SK-N-SH treated with all-trans-retinoic acid at 6 μM for 48 hours (cell line): ENCODE measurements at regions not wholly inside any gene's neighbourhood (a gene's known extent, or its start where the extent isn't known, plus 50 kb on each side); places are given as distances from the start of the nearest gene placed in this dataset.

Source experiments
- ATAC-seq: fragments of 200-7000 bp; cut with Tn5 transposase; 3 replicates; pipeline ENCODE4 v1.9.1; 2020; ENCODE audit warnings: mild to moderate bottlenecking, moderate library complexity
- ARNTL ChIP-seq: fragments of 450-650 bp; formaldehyde crosslinking; IDR thresholded peaks from 2 replicates; pipeline ENCODE4 v1.5.0; 2020; ENCODE audit warnings: low read depth, mild to moderate bottlenecking, moderate library complexity, borderline replicate concordance
- BACH2 ChIP-seq: fragments of 250-450 bp; sonication (Bioruptor Pico); IDR thresholded peaks from 2 replicates; pipeline ENCODE4 v1.9.0; 2021; ENCODE audit warnings: mild to moderate bottlenecking, borderline replicate concordance
- CSDC2 ChIP-seq: fragments of 250-450 bp; sonication (Bioruptor Pico); IDR thresholded peaks from 2 replicates; pipeline ENCODE4 v1.5.0; 2020; ENCODE audit warnings: mild to moderate bottlenecking, moderate library complexity
- CSRNP3 ChIP-seq: fragments of 250-450 bp; sonication (Bioruptor Pico); IDR thresholded peaks from 2 replicates; pipeline ENCODE4 v1.5.1; 2021; ENCODE audit warnings: mild to moderate bottlenecking, moderate library complexity
- ESRRG ChIP-seq: fragments of 250-450 bp; sonication (Bioruptor Pico); IDR thresholded peaks from 2 replicates; pipeline ENCODE4 v1.6.1; 2021; ENCODE audit warnings: mild to moderate bottlenecking
- GLIS3 ChIP-seq: fragments of 250-450 bp; sonication (Bioruptor Pico); IDR thresholded peaks from 2 replicates; pipeline ENCODE4 v1.5.0; 2020; ENCODE audit warnings: mild to moderate bottlenecking, moderate library complexity
- ISL1 ChIP-seq: fragments of 250-450 bp; sonication (Bioruptor Pico); IDR thresholded peaks from 2 replicates; pipeline ENCODE4 v2.1.2; 2022; ENCODE audit warnings: mild to moderate bottlenecking, moderate library complexity
- OSR1 ChIP-seq: fragments of 250-450 bp; sonication (Bioruptor Pico); IDR thresholded peaks from 2 replicates; pipeline ENCODE4 v1.8.0; 2022; ENCODE audit warnings: moderate library complexity, mild to moderate bottlenecking, inconsistent platforms
- PPARA ChIP-seq: fragments of 250-450 bp; sonication (Bioruptor Pico); IDR thresholded peaks from 2 replicates; pipeline ENCODE4 v1.5.0; 2020; ENCODE audit warnings: mild to moderate bottlenecking, borderline replicate concordance
- RARB ChIP-seq: fragments of 250-450 bp; sonication (Bioruptor Pico); IDR thresholded peaks from 2 replicates; pipeline ENCODE4 v1.8.0; 2021; ENCODE audit warnings: mild to moderate bottlenecking, moderate library complexity
- SNAI2 ChIP-seq: fragments of 250-450 bp; sonication (Bioruptor Pico); IDR thresholded peaks from 2 replicates; pipeline ENCODE4 v1.5.0; 2020; ENCODE audit warnings: mild to moderate bottlenecking, moderate library complexity
- TCF4 ChIP-seq: fragments of 250-450 bp; sonication (Bioruptor Pico); IDR thresholded peaks from 2 replicates; pipeline ENCODE4 v1.8.0; 2021; ENCODE audit warnings: mild to moderate bottlenecking, moderate library complexity, borderline replicate concordance
- ZC3H10 ChIP-seq: fragments of 250-450 bp; sonication (Bioruptor Pico); IDR thresholded peaks from 2 replicates; pipeline ENCODE4 v1.5.1; 2021; ENCODE audit warnings: mild to moderate bottlenecking, moderate library complexity
- ZFP3 ChIP-seq: fragments of 250-450 bp; sonication (Bioruptor Pico); IDR thresholded peaks from 2 replicates; pipeline ENCODE4 v1.5.0; 2020; ENCODE audit warnings: mild to moderate bottlenecking, moderate library complexity
- ZFP30 ChIP-seq: fragments of 450-650 bp; formaldehyde crosslinking; IDR thresholded peaks from 2 replicates; pipeline ENCODE4 v1.5.0; 2022; ENCODE audit warnings: mild to moderate bottlenecking, moderate library complexity
- ZNF565 ChIP-seq: fragments of 450-650 bp; formaldehyde crosslinking; conservative IDR thresholded peaks from 2 replicates; pipeline ENCODE4 v1.5.0; 2020; ENCODE audit warnings: low read depth, mild to moderate bottlenecking, moderate library complexity
- ZNF70 ChIP-seq: fragments of 450-650 bp; formaldehyde crosslinking; IDR thresholded peaks from 2 replicates; pipeline ENCODE4 v1.5.0; 2020; ENCODE audit warnings: mild to moderate bottlenecking, moderate library complexity
- TF ChIP-seq, protein P1 (sequence below): fragments of 250-450 bp; sonication (Bioruptor Pico); IDR thresholded peaks from 2 replicates; pipeline ENCODE4 v1.8.0; 2020; ENCODE audit warnings: mild to moderate bottlenecking, moderate library complexity, borderline replicate concordance
- TF ChIP-seq, protein P2 (sequence below): fragments of 250-450 bp; sonication (Bioruptor Pico); IDR thresholded peaks from 2 replicates; pipeline ENCODE4 v1.8.0; 2021; ENCODE audit warnings: low read depth, mild to moderate bottlenecking, moderate library complexity, borderline replicate concordance
- TF ChIP-seq, protein P3 (sequence below): fragments of 250-450 bp; sonication (Bioruptor Pico); IDR thresholded peaks from 2 replicates; pipeline ENCODE4 v1.5.0; 2020; ENCODE audit warnings: mild to moderate bottlenecking, moderate library complexity
- TF ChIP-seq, protein P4 (sequence below): fragments of 250-450 bp; sonication (Bioruptor Pico); IDR thresholded peaks from 2 replicates; pipeline ENCODE4 v1.5.1; 2020; ENCODE audit warnings: low read depth, mild to moderate bottlenecking, moderate library complexity

- TF ChIP-seq TCF4 (CRISPR knock-in tag) (no peak), ZC3H10 (CRISPR knock-in tag) (no peak), ZNF70 (no peak), SNAI2 (CRISPR knock-in tag) (no peak), PPARA (CRISPR knock-in tag) (no peak), BACH2 (CRISPR knock-in tag) (no peak), ZFP3 (CRISPR knock-in tag) (no peak), ARNTL (no peak), RARB (no peak), ISL1 (no peak), CSRNP3 (CRISPR knock-in tag) (no peak)
- TF ChIP-seq, protein P1, sequence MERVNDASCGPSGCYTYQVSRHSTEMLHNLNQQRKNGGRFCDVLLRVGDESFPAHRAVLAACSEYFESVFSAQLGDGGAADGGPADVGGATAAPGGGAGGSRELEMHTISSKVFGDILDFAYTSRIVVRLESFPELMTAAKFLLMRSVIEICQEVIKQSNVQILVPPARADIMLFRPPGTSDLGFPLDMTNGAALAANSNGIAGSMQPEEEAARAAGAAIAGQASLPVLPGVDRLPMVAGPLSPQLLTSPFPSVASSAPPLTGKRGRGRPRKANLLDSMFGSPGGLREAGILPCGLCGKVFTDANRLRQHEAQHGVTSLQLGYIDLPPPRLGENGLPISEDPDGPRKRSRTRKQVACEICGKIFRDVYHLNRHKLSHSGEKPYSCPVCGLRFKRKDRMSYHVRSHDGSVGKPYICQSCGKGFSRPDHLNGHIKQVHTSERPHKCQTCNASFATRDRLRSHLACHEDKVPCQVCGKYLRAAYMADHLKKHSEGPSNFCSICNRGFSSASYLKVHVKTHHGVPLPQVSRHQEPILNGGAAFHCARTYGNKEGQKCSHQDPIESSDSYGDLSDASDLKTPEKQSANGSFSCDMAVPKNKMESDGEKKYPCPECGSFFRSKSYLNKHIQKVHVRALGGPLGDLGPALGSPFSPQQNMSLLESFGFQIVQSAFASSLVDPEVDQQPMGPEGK (CRISPR knock-in tag), result no peak
- TF ChIP-seq, protein P2, sequence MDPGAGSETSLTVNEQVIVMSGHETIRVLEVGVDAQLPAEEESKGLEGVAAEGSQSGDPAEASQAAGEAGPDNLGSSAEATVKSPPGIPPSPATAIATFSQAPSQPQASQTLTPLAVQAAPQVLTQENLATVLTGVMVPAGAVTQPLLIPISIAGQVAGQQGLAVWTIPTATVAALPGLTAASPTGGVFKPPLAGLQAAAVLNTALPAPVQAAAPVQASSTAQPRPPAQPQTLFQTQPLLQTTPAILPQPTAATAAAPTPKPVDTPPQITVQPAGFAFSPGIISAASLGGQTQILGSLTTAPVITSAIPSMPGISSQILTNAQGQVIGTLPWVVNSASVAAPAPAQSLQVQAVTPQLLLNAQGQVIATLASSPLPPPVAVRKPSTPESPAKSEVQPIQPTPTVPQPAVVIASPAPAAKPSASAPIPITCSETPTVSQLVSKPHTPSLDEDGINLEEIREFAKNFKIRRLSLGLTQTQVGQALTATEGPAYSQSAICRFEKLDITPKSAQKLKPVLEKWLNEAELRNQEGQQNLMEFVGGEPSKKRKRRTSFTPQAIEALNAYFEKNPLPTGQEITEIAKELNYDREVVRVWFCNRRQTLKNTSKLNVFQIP (CRISPR knock-in tag), result no peak
- ATAC-seq, result no peak
Measured at GRCh38 chr3:31364711-31365110, 168.0 kb upstream of the STT3B start.

DNA sequence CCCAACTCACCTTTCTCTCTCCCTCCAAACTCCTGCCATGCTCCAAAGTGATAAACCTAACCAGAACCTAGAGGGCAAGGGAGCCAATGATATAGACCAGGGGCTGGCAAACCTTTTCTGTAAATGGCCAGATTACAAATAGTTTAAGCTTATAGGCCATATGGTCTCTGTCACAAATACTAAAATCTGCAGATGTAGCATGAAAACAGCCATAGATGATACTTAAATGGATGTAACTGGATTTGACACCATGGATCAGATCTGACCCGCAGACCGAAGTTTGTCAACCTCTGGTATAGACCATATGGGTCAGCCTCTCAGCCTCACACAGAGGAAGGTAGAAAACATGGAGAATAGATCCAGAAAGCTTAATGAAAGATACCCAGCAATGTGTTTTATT lies 165.2 kb upstream of the STT3B start:
- no peak for ATAC-seq
- no peak for TF ChIP-seq ZFP3 (CRISPR knock-in tag)
- no peak for TF ChIP-seq ZNF70
- TF ChIP-seq GLIS3, result no peak
- no peak for TF ChIP-seq ZC3H10 (CRISPR knock-in tag)
- TF ChIP-seq SNAI2 (CRISPR knock-in tag), result no peak
- no peak for TF ChIP-seq ZNF565
- no peak for TF ChIP-seq ESRRG (CRISPR knock-in tag)
- TF ChIP-seq TCF4 (CRISPR knock-in tag), result no peak
- no peak for TF ChIP-seq CSDC2 (CRISPR knock-in tag)
- no peak for TF ChIP-seq OSR1
- no peak for TF ChIP-seq CSRNP3 (CRISPR knock-in tag)
- TF ChIP-seq, protein P3, sequence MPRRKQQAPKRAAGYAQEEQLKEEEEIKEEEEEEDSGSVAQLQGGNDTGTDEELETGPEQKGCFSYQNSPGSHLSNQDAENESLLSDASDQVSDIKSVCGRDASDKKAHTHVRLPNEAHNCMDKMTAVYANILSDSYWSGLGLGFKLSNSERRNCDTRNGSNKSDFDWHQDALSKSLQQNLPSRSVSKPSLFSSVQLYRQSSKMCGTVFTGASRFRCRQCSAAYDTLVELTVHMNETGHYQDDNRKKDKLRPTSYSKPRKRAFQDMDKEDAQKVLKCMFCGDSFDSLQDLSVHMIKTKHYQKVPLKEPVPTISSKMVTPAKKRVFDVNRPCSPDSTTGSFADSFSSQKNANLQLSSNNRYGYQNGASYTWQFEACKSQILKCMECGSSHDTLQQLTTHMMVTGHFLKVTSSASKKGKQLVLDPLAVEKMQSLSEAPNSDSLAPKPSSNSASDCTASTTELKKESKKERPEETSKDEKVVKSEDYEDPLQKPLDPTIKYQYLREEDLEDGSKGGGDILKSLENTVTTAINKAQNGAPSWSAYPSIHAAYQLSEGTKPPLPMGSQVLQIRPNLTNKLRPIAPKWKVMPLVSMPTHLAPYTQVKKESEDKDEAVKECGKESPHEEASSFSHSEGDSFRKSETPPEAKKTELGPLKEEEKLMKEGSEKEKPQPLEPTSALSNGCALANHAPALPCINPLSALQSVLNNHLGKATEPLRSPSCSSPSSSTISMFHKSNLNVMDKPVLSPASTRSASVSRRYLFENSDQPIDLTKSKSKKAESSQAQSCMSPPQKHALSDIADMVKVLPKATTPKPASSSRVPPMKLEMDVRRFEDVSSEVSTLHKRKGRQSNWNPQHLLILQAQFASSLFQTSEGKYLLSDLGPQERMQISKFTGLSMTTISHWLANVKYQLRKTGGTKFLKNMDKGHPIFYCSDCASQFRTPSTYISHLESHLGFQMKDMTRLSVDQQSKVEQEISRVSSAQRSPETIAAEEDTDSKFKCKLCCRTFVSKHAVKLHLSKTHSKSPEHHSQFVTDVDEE, result no peak

GRCh38 chr3:31369637-31370379 lies 162.9 kb upstream of the STT3B start:
- ATAC-seq, result no peak
- TF ChIP-seq ZFP3 (CRISPR knock-in tag) (no peak), SNAI2 (CRISPR knock-in tag) (no peak), ZNF565 (no peak), ZFP30 (no peak), ISL1 (no peak), CSDC2 (CRISPR knock-in tag) (no peak), ZC3H10 (CRISPR knock-in tag) (no peak)
- TF ChIP-seq, protein P4, sequence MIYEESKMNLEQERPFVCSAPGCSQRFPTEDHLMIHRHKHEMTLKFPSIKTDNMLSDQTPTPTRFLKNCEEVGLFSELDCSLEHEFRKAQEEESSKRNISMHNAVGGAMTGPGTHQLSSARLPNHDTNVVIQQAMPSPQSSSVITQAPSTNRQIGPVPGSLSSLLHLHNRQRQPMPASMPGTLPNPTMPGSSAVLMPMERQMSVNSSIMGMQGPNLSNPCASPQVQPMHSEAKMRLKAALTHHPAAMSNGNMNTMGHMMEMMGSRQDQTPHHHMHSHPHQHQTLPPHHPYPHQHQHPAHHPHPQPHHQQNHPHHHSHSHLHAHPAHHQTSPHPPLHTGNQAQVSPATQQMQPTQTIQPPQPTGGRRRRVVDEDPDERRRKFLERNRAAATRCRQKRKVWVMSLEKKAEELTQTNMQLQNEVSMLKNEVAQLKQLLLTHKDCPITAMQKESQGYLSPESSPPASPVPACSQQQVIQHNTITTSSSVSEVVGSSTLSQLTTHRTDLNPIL (CRISPR knock-in tag), result no peak
- TF ChIP-seq, protein P2 (CRISPR knock-in tag), result no peak
- TF ChIP-seq, protein P1 (CRISPR knock-in tag), result no peak
